Superior temporal gyrus (tissue), 1 donor: ENCODE measurements at regions not wholly inside any gene's neighbourhood (a gene's known extent, or its start where the extent isn't known, plus 50 kb on each side); places are given as distances from the start of the nearest gene placed in this dataset.
"Not testable (repeated sequence)": the region's sequence is repeated elsewhere in the genome, so short reads cannot be mapped to it uniquely, and the experiment has no call there.

Source experiments
- DNase-seq: peaks from one replicate; pipeline ENCODE4 v3.0.0-alpha.2; 2016; ENCODE audit errors: extremely low spot score

- no peak for DNase-seq
These were observed 709.1 kb downstream of the PTPRU start for GRCh38 chr1:29945426-29945825.

- no peak for DNase-seq
These were observed 708.1 kb downstream of the PTPRU start for GRCh38 chr1:29944253-29944905.

GRCh38 chr1:29943034-29943433 lies 706.7 kb downstream of the PTPRU start:
- no peak for DNase-seq

GRCh38 chr1:29939079-29939478 lies 702.8 kb downstream of the PTPRU start:
- no peak for DNase-seq

DNA sequence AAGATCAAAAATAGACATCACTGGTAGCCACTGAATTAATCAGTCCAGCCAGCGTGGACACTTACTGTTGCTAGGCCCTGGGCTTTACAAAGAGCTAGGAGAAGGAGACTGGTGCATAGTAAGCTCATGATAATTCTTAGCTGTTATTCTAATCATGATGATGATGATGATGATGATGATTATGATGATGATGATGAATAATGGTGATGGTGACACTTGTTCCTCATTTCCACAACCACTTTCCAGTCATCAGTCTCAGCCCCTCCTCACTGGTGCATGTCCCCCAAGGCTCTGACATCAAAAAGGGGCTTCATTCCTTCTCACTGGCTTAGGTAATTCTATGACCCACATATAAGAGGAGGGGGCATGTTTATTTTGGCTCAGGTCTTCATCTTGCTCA lies 701.0 kb downstream of the PTPRU start:
- DNase-seq, result no peak

GRCh38 chr1:29936031-29936544 lies 699.8 kb downstream of the PTPRU start:
- DNase-seq, result no peak

GRCh38 chr1:29934255-29934772 lies 698.0 kb downstream of the PTPRU start:
- DNase-seq, result no peak

DNA sequence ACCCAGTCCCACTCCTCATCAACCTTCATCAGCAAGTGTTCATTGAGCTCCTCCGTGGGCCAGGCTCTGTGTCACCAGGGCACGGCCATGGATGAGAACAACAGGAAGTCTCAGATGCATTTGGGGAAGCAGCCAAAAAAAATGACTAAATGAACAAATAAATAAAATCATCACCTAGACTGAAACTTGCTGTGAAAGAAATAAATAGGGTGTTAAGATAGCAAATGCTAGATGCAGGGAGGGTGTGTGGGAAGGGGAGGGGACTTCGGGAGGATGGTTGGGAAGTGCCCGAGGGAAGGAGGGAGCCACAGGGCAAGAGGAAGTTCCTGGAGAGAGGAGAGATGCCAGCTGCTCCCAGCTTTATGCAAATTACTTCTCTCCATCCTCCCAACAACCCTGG lies 696.7 kb downstream of the PTPRU start:
- no peak for DNase-seq

GRCh38 chr1:29932626-29933025 lies 696.3 kb downstream of the PTPRU start:
- no peak for DNase-seq

GRCh38 chr1:29931477-29932175 lies 695.3 kb downstream of the PTPRU start:
- no peak for DNase-seq

GRCh38 chr1:29925058-29925457 lies 688.7 kb downstream of the PTPRU start:
- DNase-seq, result no peak

DNA sequence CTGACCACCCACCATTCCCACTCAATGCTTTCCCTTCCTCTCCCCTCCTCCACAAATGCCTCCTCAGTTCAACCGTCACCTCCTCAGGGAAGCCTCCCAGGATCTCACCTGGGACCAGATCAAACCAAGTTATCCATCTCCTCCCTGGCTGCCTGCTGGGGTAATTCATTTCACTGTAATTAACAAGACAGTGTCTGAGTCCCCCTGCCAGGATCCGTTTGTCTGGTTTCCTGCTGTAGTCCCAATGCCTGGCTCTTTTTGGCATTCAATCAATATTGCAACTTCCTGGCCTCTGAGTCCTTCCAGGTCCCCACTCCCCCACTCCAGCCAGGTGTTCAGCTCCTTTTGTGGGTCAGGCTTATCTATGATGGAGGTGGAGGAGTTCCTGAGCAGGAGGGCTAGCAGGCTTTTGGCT lies 687.7 kb downstream of the PTPRU start:
- DNase-seq, result no peak

- no peak for DNase-seq
These were observed 685.4 kb downstream of the PTPRU start for GRCh38 chr1:29921741-29922140.

GRCh38 chr1:29920784-29921183 lies 684.5 kb downstream of the PTPRU start:
- DNase-seq, result no peak

- DNase-seq, result no peak
These were observed 684.0 kb downstream of the PTPRU start for GRCh38 chr1:29920316-29920715.

DNA sequence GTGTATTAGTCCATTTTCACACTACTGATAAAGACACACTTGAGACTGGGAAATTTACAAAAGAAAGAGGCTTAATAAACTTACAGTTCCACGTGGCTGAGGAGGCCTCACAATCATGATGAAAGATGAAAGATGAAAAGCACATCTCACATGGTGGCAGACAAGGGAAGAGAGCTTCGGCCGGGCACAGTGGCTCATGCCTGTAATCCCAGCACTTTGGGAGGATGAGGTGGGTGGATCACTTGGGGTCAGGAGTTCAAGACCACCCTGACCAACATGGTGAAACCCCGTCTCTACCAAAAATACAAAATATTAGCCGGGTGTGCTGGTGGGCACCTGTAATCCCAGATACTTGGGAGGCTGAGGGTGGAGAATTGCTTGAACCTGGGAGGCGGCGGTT lies 682.7 kb downstream of the PTPRU start:
- DNase-seq, result not testable (repeated sequence)

GRCh38 chr1:29916656-29917369 lies 680.5 kb downstream of the PTPRU start:
- no peak for DNase-seq

DNA sequence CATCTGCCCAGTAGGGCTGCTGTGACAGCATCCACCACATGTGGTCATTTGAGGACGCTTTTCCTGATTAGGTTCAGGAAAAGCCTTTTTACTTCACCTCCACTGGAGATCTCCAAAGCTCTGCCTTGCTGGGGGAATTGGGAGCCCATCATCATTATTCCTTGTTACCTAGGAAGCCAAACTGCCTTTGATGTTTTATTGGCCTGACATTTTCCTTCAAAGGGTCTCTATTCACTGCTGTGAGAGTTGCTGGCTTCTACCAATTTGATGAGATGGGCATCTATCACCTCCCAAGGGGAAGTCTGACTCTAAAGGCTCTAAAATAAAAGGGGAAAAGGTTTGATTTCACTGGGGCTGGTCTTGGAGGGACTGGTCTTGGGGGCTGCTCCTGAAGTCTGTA lies 678.6 kb downstream of the PTPRU start:
- DNase-seq, result no peak

- DNase-seq, result no peak
These were observed 676.1 kb downstream of the PTPRU start for GRCh38 chr1:29912425-29912824.

DNA sequence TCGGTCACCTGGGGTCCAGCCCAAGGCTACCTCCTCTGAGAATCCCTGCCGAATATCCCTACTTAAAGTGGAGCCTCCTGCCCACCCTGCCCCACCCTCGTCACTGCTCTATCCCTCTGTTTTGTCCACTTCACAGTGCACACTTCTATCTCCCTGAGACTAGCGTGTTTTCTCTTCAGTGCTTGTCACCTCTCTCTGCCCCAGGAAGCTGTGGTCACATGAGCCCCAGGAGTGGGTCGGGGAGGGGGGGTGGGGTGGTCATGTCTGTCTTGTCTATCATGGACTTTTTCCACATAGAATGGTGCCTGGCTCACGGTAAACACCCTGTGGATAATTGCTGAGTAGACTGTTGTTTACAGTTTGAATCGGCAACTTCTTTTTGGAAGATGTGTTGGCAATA lies 673.6 kb downstream of the PTPRU start:
- no peak for DNase-seq

DNA sequence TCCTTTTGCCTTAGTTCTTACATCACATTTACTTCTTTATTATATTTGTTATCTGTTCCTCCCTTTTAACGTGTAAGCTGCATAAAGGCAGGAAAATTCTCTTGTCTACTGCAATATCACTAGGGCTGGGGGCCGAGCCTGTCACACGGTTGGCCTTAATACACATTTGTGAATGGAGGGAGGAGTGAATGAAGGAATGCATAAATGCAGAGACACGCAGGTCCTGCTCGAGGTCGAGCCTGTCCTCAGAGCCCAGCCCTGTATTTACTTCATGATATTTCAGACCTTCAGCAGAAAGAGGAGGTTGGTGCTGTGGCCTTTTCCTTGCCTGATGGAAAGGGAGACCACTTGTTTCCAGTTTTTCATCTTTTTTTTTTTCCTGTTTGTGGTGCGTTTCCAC lies 671.3 kb downstream of the PTPRU start:
- no peak for DNase-seq

- DNase-seq, result no peak
These were observed 670.6 kb downstream of the PTPRU start for GRCh38 chr1:29906927-29907326.
